Left lung (tissue), 4 donors: ENCODE measurements at regions not wholly inside any gene's neighbourhood (a gene's known extent, or its start where the extent isn't known, plus 50 kb on each side); places are given as distances from the start of the nearest gene placed in this dataset.

ENCODE experiments used
- ATAC-seq: fragments of 200-7000 bp; cut with Tn5 transposase; one replicate; pipeline ENCODE4 v1.9.1; 2020; ENCODE audit warnings: moderate library complexity
- DNase-seq, 4 donors: peaks; one replicate each; pipeline ENCODE4 v3.0.0-alpha.2; 2013 to 2020
- H3K27ac ChIP-seq, 2 donors: fragments of 200-600 bp; sonication (generic) in 1 of 2; one replicate each; pipeline versions ENCODE4 v1.5.0 to v1.8.0; 2020 to 2021
- H3K27me3 ChIP-seq, 2 donors: fragments of 200-600 bp; sonication (generic) in 1 of 2; one replicate each; pipeline versions ENCODE4 v1.5.0 to v1.8.0; 2020 to 2021
- H3K36me3 ChIP-seq, 2 donors: fragments of 200-600 bp; sonication (generic) in 1 of 2; one replicate each; pipeline versions ENCODE4 v1.5.0 to v1.8.0; 2020 to 2021
- H3K4me1 ChIP-seq, 2 donors: fragments of 200-600 bp; one replicate each; pipeline ENCODE4 v1.8.0; 2021
- H3K4me3 ChIP-seq, 2 donors: fragments of 200-600 bp; sonication (generic) in 1 of 2; one replicate each; pipeline versions ENCODE4 v1.5.0 to v1.8.0; 2020 to 2021; ENCODE audit warnings: mild to moderate bottlenecking in 1 of 2
- H3K9me3 ChIP-seq, 2 donors: fragments of 200-600 bp; sonication (generic) in 1 of 2; one replicate each; pipeline versions ENCODE4 v1.5.0 to v1.8.0; 2020 to 2021
- CTCF ChIP-seq, 2 donors: fragments of 200-600 bp; sonication (generic) in 1 of 2; IDR thresholded peaks; one replicate each; pipeline versions ENCODE4 v1.5.0 to v1.8.0; 2021; ENCODE audit warnings: antibody characterized with exemption in 2 of 2
- intact Hi-C, 2 donors: fragments of 100-400 bp; cut with DNase I; formaldehyde crosslinking; loops; one replicate each; pipeline versions ENCODE4 v1.11.2 to v1.14.2; 2022
- donor health status: DM: no; HTN: yes; CAD: no.
- donor health status: DM: no; HTN: no; CAD: no.

- Histone ChIP-seq H3K27me3 (no peaks in the 10 kb centered on the region), H3K4me1 (peaks cover 0 to 10% of the 10 kb centered on the region in 2 donors), H3K9me3 (no peaks in the 10 kb centered on the region), H3K4me3 (no peak overlapping the region), H3K27ac (no peak overlapping the region), H3K36me3 (no peaks in the 10 kb centered on the region)
- no peak for TF ChIP-seq CTCF (IDR thresholded peaks at IDR 0.05)
- ATAC-seq (no peak), DNase-seq (no peak)
- intact Hi-C loops = no loop called here
These were observed 167.2 kb downstream of the KLF5 start for GRCh38 chr13:73225990-73226389.

GRCh38 chr13:73224703-73225102, 165.9 kb downstream of the KLF5 start:
- no peak for DNase-seq
- intact Hi-C loops = no loop called here
- no peak for ATAC-seq
- no peak overlapping the region for H3K27ac ChIP-seq
- no peaks in the 10 kb centered on the region for H3K27me3 ChIP-seq
- no peaks in the 10 kb centered on the region for H3K9me3 ChIP-seq
- no peaks in the 10 kb centered on the region for H3K36me3 ChIP-seq
- H3K4me1 ChIP-seq = peaks cover 0 to 6% of the 10 kb centered on the region in 2 donors
- H3K4me3 ChIP-seq = no peak overlapping the region
- no peak for TF ChIP-seq CTCF (IDR thresholded peaks at IDR 0.05)

GRCh38 chr13:73223372-73223781, 164.6 kb downstream of the KLF5 start:
- H3K27me3 ChIP-seq = no peaks in the 10 kb centered on the region
- no peaks in the 10 kb centered on the region for H3K36me3 ChIP-seq
- H3K4me1 ChIP-seq = peaks cover 0 to 6% of the 10 kb centered on the region in 2 donors
- H3K9me3 ChIP-seq = no peaks in the 10 kb centered on the region
- ATAC-seq (no peak), DNase-seq (no peak)
- no peak overlapping the region for H3K4me3 ChIP-seq
- TF ChIP-seq CTCF (IDR thresholded peaks at IDR 0.05) = no peak
- H3K27ac ChIP-seq = no peak overlapping the region
- intact Hi-C loops = no loop called here

GRCh38 chr13:73222627-73223305, 164.0 kb downstream of the KLF5 start:
- Histone ChIP-seq H3K9me3 (no peaks in the 10 kb centered on the region), H3K27ac (no peak overlapping the region), H3K4me1 (peaks cover 0 to 6% of the 10 kb centered on the region in 2 donors), H3K36me3 (no peaks in the 10 kb centered on the region), H3K27me3 (no peaks in the 10 kb centered on the region), H3K4me3 (no peak overlapping the region)
- intact Hi-C loops = no loop called here
- TF ChIP-seq CTCF (IDR thresholded peaks at IDR 0.05) = no peak
- DNase-seq (no peak), ATAC-seq (no peak)

GRCh38 chr13:73220966-73221720, 162.3 kb downstream of the KLF5 start:
- Histone ChIP-seq H3K4me3 (no peak overlapping the region), H3K27ac (no peak overlapping the region), H3K36me3 (no peaks in the 10 kb centered on the region), H3K27me3 (no peaks in the 10 kb centered on the region), H3K9me3 (no peaks in the 10 kb centered on the region), H3K4me1 (peaks cover 0 to 6% of the 10 kb centered on the region in 2 donors)
- intact Hi-C loops = no loop called here
- DNase-seq (no peak), ATAC-seq (no peak)
- TF ChIP-seq CTCF (IDR thresholded peaks at IDR 0.05) = no peak
